ENCODE measurements at regions not wholly inside any gene's neighbourhood (a gene's known extent, or its start where the extent isn't known, plus 50 kb on each side); places are given as distances from the start of the nearest gene placed in this dataset.

DNA sequence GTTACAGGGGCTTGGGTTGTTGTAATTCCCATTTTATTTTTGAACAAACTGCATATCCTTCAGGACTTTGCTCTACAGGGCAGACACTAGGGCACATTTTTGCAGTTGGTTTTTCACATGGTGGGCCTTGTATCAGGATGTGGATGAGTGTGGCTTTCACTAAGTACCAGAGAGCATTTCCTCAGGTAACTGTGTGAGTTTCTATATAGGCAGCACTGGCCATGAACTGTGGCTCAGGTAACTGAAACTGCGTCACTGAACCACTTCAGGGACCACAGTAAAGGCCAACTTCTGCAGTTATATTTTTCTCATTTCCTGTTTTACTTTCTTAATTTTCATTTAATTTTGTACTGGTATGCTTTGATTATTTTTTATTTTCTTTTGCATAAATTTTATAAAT lies 166.5 kb downstream of the ZNF486 start:
- no peak overlapping the region for H3K27ac ChIP-seq
- H3K9me3 ChIP-seq = no peaks in the 10 kb centered on the region
- H3K4me3 ChIP-seq = no peak overlapping the region
- no peaks in the 10 kb centered on the region for H3K4me1 ChIP-seq (ENCODE audit: control insufficient read depth in 1 of 2, low read depth in 2 of 2)
- DNase-seq (ENCODE audit: low spot score) (no peak), ATAC-seq (ENCODE audit: insufficient number of reproducible peaks, low FRiP score, low read depth) (no peak)
- H3K27me3 ChIP-seq (replicated peaks; ENCODE audit: insufficient read depth) = no peaks in the 10 kb centered on the region
- H3K36me3 ChIP-seq = no peaks in the 10 kb centered on the region
- TF ChIP-seq, protein P1, sequence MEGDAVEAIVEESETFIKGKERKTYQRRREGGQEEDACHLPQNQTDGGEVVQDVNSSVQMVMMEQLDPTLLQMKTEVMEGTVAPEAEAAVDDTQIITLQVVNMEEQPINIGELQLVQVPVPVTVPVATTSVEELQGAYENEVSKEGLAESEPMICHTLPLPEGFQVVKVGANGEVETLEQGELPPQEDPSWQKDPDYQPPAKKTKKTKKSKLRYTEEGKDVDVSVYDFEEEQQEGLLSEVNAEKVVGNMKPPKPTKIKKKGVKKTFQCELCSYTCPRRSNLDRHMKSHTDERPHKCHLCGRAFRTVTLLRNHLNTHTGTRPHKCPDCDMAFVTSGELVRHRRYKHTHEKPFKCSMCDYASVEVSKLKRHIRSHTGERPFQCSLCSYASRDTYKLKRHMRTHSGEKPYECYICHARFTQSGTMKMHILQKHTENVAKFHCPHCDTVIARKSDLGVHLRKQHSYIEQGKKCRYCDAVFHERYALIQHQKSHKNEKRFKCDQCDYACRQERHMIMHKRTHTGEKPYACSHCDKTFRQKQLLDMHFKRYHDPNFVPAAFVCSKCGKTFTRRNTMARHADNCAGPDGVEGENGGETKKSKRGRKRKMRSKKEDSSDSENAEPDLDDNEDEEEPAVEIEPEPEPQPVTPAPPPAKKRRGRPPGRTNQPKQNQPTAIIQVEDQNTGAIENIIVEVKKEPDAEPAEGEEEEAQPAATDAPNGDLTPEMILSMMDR (IDR thresholded peaks at IDR 0.05) = no peak

DNA sequence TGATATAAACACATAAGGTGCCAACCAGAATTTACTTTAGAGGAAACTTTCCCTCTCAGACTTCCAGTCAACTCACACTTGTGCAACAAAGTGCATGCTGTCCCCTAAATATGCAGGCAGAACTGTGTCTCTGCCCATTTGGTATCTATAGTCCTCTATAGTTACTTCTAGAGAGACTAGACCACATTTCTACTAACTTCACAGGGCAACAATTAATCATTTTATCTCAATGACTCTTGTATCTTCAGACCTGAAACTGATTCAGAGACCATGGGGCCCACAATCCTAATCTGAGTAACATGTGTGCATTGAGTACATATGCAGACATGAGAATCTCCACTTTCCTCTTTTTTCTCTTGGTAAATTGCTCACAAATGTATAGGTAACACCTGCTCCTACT lies 158.1 kb downstream of the ZNF486 start:
- Histone ChIP-seq H3K4me1 (ENCODE audit: control insufficient read depth in 1 of 2, low read depth in 2 of 2) (no peaks in the 10 kb centered on the region), H3K4me3 (no peak overlapping the region), H3K36me3 (no peaks in the 10 kb centered on the region), H3K27ac (no peak overlapping the region), H3K9me3 (no peaks in the 10 kb centered on the region), H3K27me3 (replicated peaks; ENCODE audit: insufficient read depth) (no peaks in the 10 kb centered on the region)
- DNase-seq (ENCODE audit: low spot score) = no peak
- TF ChIP-seq, protein P1 (IDR thresholded peaks at IDR 0.05) = no peak
- no peak for ATAC-seq (ENCODE audit: insufficient number of reproducible peaks, low FRiP score, low read depth)

DNA sequence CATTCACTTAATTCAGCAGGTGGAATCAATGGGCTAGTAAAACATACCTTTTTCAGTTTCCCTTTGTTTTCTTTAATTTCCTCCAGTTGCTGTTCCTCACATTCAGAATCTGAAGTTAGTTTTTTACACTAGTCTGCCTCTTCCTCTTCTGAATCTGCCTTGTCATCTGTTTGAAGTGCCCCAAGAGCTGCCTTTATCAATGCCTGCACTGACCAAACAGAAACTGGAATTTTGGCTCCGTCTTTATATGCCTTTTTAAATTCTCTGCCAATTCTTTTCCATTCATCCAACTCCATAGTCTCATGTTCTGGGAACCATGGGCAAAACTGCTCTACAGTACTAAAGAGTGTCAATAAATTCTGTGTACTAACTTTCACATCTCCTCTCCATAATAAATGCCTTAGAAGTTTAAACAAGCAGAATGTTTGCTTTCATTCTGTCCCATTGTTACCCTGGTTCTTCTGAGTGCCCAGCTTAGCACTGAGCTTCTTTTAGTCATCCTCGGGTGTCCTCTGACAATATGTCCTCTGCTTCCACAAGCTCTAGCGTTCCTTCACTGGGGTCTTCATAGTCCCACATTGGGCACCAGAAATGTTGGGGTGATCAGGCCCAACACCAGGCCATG lies 154.2 kb downstream of the ZNF486 start:
- DNase-seq (ENCODE audit: low spot score) (no peak), ATAC-seq (ENCODE audit: insufficient number of reproducible peaks, low FRiP score, low read depth) (no peak)
- no peaks in the 10 kb centered on the region for H3K36me3 ChIP-seq
- H3K4me3 ChIP-seq = no peak overlapping the region
- no peak overlapping the region for H3K27ac ChIP-seq
- no peaks in the 10 kb centered on the region for H3K4me1 ChIP-seq (ENCODE audit: control insufficient read depth in 1 of 2, low read depth in 2 of 2)
- TF ChIP-seq, protein P1 (IDR thresholded peaks at IDR 0.05) = no peak
- no peaks in the 10 kb centered on the region for H3K27me3 ChIP-seq (replicated peaks; ENCODE audit: insufficient read depth)
- H3K9me3 ChIP-seq = no peaks in the 10 kb centered on the region

DNA sequence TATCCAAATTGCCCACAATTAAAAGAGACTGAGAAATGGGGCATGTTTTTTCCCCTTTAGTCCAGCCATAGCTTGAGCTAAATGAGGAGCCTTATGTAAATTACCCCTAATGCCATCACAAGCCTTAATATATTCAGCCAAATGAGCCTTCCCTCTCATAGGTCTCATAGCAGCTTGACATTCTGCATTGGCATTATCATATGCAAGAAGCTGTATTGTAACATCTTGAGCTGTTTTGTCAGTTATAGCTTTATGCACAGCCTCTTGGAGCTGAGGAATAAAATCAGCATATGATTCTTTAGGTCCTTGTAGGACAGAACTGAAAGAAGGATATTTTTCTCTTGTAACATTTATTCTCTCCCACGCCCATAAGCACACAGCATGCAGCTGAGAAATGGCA lies 153.2 kb downstream of the ZNF486 start:
- no peaks in the 10 kb centered on the region for H3K9me3 ChIP-seq
- no peak for DNase-seq (ENCODE audit: low spot score)
- TF ChIP-seq, protein P1 (IDR thresholded peaks at IDR 0.05) = no peak
- H3K36me3 ChIP-seq = no peaks in the 10 kb centered on the region
- no peak overlapping the region for H3K27ac ChIP-seq
- no peak overlapping the region for H3K4me3 ChIP-seq
- H3K27me3 ChIP-seq (replicated peaks; ENCODE audit: insufficient read depth) = no peaks in the 10 kb centered on the region
- H3K4me1 ChIP-seq (ENCODE audit: control insufficient read depth in 1 of 2, low read depth in 2 of 2) = no peaks in the 10 kb centered on the region
- ATAC-seq (ENCODE audit: insufficient number of reproducible peaks, low FRiP score, low read depth) = no peak

DNA sequence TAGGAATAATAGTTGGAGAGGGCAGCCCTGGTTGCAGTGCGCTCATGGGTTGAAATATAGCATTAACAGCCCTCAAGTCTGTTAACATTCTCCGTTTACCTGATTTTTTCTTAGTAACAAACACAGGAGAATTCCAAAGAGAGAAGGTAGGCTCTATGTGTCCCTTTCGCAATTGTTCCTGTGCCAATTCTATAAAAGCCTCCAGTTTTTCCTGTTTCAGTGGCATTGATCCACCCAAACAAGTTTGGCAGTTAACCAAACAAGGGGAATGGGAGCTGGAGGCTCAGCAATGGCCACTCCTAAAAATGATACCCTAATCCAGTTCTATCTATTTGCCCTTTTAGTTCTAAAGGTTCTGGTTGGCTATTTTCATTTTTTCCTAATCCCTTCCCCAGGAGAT lies 151.6 kb downstream of the ZNF486 start:
- H3K27ac ChIP-seq = no peak overlapping the region
- TF ChIP-seq, protein P1 (IDR thresholded peaks at IDR 0.05) = no peak
- no peaks in the 10 kb centered on the region for H3K36me3 ChIP-seq
- H3K4me3 ChIP-seq = no peak overlapping the region
- ATAC-seq (ENCODE audit: insufficient number of reproducible peaks, low FRiP score, low read depth) (no peak), DNase-seq (ENCODE audit: low spot score) (no peak)
- no peaks in the 10 kb centered on the region for H3K9me3 ChIP-seq
- no peaks in the 10 kb centered on the region for H3K27me3 ChIP-seq (replicated peaks; ENCODE audit: insufficient read depth)
- no peaks in the 10 kb centered on the region for H3K4me1 ChIP-seq (ENCODE audit: control insufficient read depth in 1 of 2, low read depth in 2 of 2)

Measured in thoracic aorta (tissue), 2 donors.